ENCODE measurements at regions not wholly inside any gene's neighbourhood (a gene's known extent, or its start where the extent isn't known, plus 50 kb on each side); places are given as distances from the start of the nearest gene placed in this dataset.

- DNase-seq (ENCODE audit: low spot score): peak; percentile 34
- intact Hi-C loops (cut with DNase I): no loop called here
Measured at GRCh38 chr2:120599656-120600055, 136.0 kb upstream of the GLI2 start.

DNA sequence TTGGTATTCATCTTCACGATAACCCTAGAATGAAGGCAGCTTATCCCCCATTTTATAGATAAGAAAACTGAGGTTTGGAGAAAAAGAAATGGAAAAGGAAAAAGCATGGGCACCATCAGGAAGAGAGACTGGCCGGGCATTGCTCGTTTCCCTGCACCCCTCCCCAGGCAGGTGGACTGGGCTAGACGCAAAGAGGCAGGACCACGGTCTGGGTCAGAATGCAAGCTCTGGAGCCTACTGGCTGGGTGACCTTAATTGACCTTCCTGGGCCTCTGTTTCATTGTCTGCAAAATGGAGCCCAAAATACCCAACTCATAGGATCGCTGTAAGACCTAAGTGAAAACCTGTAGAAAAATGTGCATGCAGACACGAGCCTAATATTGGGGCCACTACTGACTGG is 135.3 kb upstream of the GLI2 start:
- intact Hi-C loops (cut with DNase I): no loop called here
- DNase-seq (ENCODE audit: low spot score): peak; percentile 53

DNA sequence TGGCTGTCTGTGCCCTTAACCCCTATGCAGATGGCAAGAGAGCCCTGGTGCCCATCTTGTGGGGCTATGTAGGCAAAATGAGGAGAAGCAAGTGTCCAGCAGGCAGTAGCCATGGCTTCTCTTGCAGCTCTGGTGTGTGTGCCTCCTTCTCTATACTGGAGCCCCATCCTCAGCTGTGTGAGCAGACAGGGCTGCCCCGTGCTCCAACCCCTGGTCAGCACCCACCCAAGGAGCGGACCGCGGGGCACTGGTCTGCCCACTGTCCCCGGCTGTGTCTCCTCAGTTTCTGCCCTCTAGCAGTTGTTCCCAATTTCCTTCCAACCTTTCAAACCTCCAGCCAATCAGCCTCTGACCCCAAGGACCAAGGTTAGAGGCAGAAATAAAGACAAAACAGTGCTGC is 134.9 kb upstream of the GLI2 start:
- intact Hi-C loops (cut with DNase I): no loop called here
- peak; percentile 68 for DNase-seq (ENCODE audit: low spot score)

GRCh38 chr2:120601566-120601965 is 134.1 kb upstream of the GLI2 start:
- peak; percentile 67 for DNase-seq (ENCODE audit: low spot score)
- intact Hi-C loops (cut with DNase I): no loop called here

GRCh38 chr2:120602251-120602650 is 133.4 kb upstream of the GLI2 start:
- peak; percentile 23 for DNase-seq (ENCODE audit: low spot score)
- intact Hi-C loops (cut with DNase I): no loop called here

DNA sequence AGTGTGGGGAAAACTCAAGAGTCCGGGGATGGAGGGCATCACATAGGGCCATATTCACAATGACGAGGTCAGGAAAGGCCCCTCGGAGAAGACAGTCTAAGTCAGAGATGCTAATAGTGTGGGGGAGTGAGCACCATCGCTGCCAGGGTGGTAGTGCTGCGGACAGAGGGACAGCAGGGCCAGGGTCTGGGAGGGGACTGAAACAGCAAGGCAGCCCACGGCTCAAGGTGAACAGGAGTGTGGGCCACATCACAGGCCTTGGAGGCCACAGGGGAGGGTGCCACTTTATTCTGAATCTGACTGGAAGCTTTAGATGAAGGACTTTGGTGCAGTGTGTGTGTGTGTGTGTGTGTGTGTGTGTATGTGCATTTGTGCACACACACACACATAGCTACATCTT is 130.9 kb upstream of the GLI2 start:
- intact Hi-C loops (cut with DNase I): no loop called here
- DNase-seq (ENCODE audit: low spot score): peak; percentile 59

DNA sequence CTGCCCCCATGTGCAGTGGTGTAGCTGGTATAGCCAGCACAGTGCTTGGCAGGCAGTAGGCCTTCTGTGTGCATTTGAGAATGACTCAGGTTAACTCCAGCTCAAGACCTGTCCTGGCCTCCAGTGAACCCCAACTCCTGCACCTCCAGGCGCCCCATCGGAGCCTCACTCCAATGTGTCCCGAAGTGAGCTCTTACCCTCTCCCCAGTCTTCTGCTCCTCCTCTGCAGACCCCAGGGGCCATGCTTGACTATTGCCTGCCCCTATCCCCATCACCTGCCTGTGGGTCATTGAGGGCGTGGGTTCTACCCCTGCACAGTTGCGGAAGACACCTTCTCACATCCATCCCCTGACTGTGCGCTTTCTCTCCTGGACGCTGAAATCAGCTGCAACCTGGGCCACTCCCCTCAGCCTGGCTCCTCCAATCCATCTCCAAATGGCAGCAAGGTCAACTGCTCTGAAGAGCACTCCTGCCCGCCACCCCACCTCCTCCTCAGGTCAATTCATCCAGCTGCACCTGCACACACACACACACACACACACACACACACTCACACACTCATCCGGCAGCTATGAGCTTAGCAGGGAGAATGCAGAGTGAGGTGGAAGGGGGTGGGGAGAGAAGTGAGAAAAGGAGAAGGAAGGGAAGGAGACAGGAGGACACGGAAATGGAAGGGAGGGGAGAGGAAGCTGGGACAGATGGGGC is 130.3 kb upstream of the GLI2 start:
- peak; percentile 61 for DNase-seq (ENCODE audit: low spot score)
- intact Hi-C loops (cut with DNase I): no loop called here

DNA sequence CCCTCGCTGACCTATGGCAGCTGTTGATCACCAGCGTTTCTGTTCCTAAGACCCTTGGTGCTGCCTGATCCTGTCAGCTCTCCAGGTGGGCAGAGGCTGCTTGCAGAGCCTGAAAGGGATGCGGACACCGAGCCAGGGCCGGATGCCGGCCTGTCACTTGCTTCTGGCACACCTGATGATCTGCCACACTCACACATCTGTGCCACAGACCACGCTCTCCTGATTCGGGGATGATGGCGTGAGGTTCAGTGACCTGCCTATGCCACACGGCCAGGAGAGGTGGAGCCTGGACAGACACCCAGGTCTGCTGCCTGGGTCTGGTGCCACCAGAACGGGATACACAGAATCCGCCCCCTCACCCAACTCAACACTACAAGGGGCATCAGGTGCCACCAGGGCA is 129.4 kb upstream of the GLI2 start:
- intact Hi-C loops (cut with DNase I): no loop called here
- DNase-seq (ENCODE audit: low spot score): peak; percentile 77

DNA sequence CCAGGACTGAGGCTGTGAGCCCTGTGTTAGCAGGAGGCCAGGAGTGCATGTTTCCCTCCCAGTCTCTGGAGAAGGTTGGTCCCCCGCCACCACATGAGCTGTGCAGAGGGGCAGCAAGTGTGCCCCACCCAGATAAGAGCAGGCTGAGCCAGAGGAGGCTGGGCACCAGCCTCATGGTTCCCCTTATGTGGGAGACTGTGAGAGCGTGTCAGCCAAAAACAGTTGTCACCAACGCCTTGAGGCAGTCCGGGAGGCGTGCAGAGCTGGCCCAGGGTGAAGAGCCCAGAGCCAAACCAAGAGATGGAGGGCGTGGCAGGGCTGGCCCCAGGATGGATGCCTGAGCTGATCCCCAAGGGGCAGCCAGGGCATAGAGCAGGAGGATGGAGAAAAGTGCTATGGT is 128.7 kb upstream of the GLI2 start:
- intact Hi-C loops (cut with DNase I): no loop called here
- DNase-seq (ENCODE audit: low spot score): peak; percentile 70

DNA sequence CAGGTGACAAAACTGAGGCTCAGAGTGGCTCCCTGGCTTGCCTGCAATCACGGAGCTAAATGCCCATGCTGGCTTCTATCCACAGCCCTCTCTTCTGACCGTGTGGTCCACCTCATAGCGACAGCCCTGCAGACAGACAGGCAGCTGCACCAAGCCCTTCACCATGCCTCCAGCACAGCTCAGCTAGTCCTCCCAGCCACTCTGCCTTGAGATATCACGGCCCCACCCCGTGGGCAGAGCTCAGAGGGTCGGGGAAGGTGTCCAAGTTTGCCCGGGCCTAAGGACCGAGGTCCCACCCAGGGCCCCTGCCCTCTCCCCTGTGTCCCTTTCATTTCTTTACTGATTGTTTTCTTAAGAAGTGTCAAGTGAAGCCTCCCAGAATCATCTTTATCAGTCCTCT is 128.2 kb upstream of the GLI2 start:
- peak; percentile 41 for DNase-seq (ENCODE audit: low spot score)
- intact Hi-C loops (cut with DNase I): no loop called here

GRCh38 chr2:120607996-120608395 is 127.7 kb upstream of the GLI2 start:
- intact Hi-C loops (cut with DNase I): no loop called here
- peak; percentile 64 for DNase-seq (ENCODE audit: low spot score)

DNA sequence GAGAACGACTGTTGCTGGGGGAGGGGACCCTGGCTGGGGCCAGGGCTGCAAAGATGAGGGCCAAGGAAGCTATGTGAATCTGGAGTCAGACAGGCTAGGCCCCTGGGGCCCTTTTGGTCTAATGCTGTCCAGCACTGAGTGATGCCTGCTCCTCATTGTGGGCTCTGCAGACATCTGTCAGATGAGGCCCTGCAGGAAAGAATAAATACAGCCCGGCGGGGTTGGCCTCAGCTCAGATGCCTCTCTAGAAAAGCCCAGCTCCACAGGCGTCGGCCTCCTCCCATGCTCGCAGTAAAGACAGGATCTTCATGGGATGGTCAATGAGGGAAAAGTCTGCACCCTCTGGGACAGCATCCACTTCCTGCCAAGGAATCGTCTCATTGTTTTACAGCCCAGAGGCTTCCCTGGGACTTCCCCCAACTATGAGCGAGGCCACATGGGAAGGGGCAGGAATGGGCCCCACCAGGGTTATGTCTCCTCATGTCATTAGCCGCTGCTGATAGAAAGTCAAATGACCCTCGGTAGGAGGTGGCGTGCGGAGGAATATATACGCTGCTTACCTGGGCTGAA is 125.8 kb upstream of the GLI2 start:
- no peak for DNase-seq (ENCODE audit: low spot score)
- intact Hi-C loops (cut with DNase I): no loop called here

DNA sequence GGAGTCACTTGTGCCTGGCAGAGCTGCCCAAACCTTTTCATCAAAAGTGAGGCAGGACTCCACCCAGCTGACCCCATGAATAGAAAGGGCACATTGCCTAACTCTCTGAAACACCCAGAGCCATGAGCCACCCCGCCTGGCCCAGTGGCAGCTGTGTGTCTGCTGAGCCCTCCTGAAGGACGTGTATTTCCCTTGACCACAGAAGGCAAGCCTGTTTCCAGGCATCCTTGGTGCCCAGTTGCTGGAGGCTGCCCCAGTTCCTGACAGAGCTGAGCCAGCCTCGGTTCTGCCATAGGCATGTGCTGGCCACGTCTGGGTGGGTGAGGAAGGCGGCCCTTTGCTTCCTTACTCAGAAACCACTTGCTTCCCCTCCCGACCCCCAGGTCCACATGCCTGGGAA is 124.7 kb upstream of the GLI2 start:
- intact Hi-C loops (cut with DNase I): no loop called here
- DNase-seq (ENCODE audit: low spot score): no peak

- intact Hi-C loops (cut with DNase I): no loop called here
- no peak for DNase-seq (ENCODE audit: low spot score)
Measured at GRCh38 chr2:120611961-120612360, 123.7 kb upstream of the GLI2 start.

DNA sequence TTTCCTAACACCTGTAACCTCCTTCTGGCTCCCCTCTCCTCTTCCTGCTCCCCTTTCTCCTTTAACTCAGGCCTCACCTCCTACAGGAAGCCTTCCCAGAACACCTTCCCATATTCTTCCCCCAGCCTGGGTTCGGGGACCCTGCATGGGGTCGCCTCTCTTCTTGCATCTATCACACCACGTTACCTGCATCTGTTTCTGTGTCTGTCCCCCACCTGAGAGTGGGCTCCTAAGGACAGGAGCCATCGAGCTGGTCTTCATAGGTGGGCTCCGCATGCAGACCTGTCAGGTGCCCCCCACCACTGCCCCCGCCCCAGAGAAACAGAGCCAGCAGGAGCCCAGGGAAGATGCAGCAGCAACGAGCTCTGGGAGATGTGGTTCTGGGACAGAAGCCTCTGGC is 123.2 kb upstream of the GLI2 start:
- no peak for DNase-seq (ENCODE audit: low spot score)
- intact Hi-C loops (cut with DNase I): no loop called here

DNA sequence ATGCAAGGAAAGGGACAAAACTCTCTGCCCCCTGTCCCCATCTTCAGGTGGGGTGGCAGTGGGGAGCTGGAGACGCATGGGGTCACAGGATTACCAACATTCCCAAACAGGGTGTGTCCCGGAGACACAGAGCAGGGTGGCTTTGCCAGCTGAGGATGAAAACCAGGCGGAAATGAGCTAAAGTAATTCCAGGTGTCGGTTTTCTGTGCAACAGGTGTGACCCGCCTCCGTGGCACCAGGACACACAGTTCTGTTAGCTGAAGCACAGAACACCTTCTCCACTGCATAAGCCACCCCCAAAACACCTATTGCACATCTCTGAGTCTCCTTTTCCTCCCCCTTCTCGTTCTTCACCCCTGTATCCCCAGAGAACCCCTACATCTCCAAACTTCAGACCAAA is 122.7 kb upstream of the GLI2 start:
- intact Hi-C loops (cut with DNase I): no loop called here

GRCh38 chr2:120613742-120614571 is 121.7 kb upstream of the GLI2 start:
- intact Hi-C loops (cut with DNase I): no loop called here
- DNase-seq (ENCODE audit: low spot score): no peak

More for the DNA sequence above, 122.7 kb upstream of the GLI2 start:
- DNase-seq (ENCODE audit: low spot score): no peak

GRCh38 chr2:120614901-120615300 is 120.8 kb upstream of the GLI2 start:
- intact Hi-C loops (cut with DNase I): no loop called here
- no peak for DNase-seq (ENCODE audit: low spot score)

DNA sequence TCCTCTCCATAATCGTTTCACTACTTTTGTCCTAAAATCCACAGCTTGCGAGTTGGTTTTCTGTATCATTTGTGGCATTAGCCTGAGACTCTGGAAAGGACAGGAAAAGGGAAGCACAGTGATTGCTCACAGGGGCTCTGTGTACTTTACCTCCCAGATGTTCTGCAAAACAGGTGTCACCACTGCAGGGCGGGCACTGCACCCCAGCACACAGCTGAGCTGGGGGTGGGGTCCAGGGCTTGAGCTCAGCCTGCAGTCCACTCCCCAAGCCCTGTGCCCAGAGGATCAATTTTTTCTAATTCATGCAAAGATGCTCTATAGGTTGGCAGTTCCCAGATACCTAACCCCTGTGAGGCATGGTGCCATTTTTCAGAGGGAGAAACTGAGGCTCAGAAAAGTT is 119.4 kb upstream of the GLI2 start:
- intact Hi-C loops (cut with DNase I): no loop called here
- peak; percentile 20 for DNase-seq (ENCODE audit: low spot score)

- DNase-seq (ENCODE audit: low spot score): peak; percentile 59
- intact Hi-C loops (cut with DNase I): no loop called here
Measured at GRCh38 chr2:120617055-120617454, 118.6 kb upstream of the GLI2 start.

- intact Hi-C loops (cut with DNase I): no loop called here
- DNase-seq (ENCODE audit: low spot score): no peak
Measured at GRCh38 chr2:120618830-120619229, 116.8 kb upstream of the GLI2 start.

All from posterior vena cava (tissue), 2 donors.